ENCODE measurements at regions not wholly inside any gene's neighbourhood (a gene's known extent, or its start where the extent isn't known, plus 50 kb on each side); places are given as distances from the start of the nearest gene placed in this dataset.
"Not testable (repeated sequence)": the region's sequence is repeated elsewhere in the genome, so short reads cannot be mapped to it uniquely, and the experiment has no call there.

DNA sequence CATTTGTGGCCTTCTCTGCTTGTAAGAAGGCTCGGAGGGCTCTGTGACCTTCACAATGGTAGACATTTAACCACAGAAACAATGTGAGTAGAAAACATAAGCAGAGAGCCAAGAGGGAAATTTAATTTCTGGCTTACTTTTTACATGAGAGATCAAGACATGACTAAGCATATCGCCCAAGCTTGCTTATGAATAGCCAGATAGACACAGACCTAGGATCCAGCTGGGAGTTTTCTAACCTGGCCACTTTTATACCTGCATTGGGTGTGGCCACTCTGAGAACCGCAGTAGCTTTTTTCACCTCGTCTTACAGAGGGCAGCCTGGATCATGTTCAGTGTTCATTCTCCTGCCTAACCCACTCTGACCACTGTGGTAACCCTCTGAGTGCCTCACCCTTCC is 244.9 kb upstream of the KCNN2 start:
- no peak for ATAC-seq
- H3K36me3 Mint-ChIP-seq (ENCODE audit: insufficient read depth), result no peaks in the 10 kb centered on the region
- no peaks in the 10 kb centered on the region for H3K4me1 Mint-ChIP-seq (ENCODE audit: low read depth)
- no peaks in the 10 kb centered on the region for H3K9me3 Mint-ChIP-seq
- no peak for DNase-seq
- no peaks in the 10 kb centered on the region for H3K27me3 Mint-ChIP-seq (ENCODE audit: low read depth)
- H3K4me3 Mint-ChIP-seq, result no peak overlapping the region

DNA sequence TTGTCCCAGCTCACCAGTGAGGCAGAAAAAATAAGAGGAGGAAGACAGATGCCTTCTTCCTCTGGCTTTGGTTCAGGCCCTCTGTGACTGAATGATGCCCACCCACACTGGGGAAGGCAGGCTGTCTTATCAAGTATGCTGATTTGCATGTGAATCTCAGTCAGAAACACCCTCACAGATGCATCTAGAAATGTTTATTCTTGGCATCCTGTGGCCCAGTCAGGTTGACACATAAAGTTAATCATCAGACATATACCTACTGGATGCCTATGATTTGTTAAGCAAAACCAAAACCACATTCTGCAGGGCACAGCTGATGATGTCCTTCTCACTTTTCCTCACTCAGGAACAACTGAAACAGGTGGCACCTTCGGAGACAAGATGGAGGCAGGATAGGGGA is 243.4 kb upstream of the KCNN2 start:
- H3K36me3 Mint-ChIP-seq (ENCODE audit: insufficient read depth), result no peaks in the 10 kb centered on the region
- no peak overlapping the region for H3K4me3 Mint-ChIP-seq
- ATAC-seq, result no peak
- H3K4me1 Mint-ChIP-seq (ENCODE audit: low read depth), result no peaks in the 10 kb centered on the region
- no peaks in the 10 kb centered on the region for H3K27me3 Mint-ChIP-seq (ENCODE audit: low read depth)
- DNase-seq, result no peak
- no peaks in the 10 kb centered on the region for H3K9me3 Mint-ChIP-seq

DNA sequence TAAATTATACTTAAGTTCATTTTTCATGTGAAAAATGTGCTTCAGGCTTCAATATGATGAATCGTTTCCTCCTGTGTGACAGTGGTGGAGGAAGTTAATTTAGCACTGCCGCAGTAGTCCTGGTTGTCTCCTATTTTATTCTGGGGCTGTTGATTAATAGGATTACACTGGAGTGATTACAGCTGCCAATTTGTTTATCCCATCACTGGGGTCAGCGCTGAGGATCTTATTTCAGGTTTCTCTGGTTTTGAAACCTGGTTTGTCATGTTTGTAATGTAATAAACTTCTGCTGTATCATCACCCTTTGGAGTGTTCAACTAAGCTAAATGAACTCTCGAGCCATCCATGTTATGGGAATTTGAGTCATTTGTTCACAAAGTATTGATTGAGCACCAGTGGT is 241.7 kb upstream of the KCNN2 start:
- H3K4me3 Mint-ChIP-seq, result no peak overlapping the region
- no peaks in the 10 kb centered on the region for H3K27me3 Mint-ChIP-seq (ENCODE audit: low read depth)
- no peaks in the 10 kb centered on the region for H3K9me3 Mint-ChIP-seq
- DNase-seq (no peak), ATAC-seq (no peak)
- no peaks in the 10 kb centered on the region for H3K36me3 Mint-ChIP-seq (ENCODE audit: insufficient read depth)
- no peaks in the 10 kb centered on the region for H3K4me1 Mint-ChIP-seq (ENCODE audit: low read depth)

DNA sequence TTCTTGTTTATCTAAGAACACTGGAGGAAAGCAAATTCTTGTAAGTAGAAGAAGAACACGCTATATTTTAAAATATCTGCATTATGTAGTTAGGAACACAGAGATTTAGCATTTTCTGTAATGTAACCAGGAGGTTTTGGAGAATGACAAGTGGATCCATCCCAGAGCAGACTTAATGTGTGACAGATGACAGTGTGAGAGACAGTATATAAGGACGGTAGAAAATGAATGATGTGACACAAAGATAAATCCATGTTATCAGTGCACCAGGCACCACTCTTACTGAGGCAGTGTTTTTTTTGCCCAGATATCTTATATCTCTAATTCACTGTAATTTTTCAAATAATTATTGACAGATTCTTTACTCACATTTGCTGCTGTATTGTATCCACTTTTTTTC is 239.0 kb upstream of the KCNN2 start:
- Mint-ChIP-seq H3K9me3 (peaks cover 3% of the 10 kb centered on the region), H3K4me3 (no peak overlapping the region), H3K36me3 (ENCODE audit: insufficient read depth) (no peaks in the 10 kb centered on the region), H3K27me3 (ENCODE audit: low read depth) (no peaks in the 10 kb centered on the region), H3K4me1 (ENCODE audit: low read depth) (no peaks in the 10 kb centered on the region)
- ATAC-seq (no peak), DNase-seq (no peak)

DNA sequence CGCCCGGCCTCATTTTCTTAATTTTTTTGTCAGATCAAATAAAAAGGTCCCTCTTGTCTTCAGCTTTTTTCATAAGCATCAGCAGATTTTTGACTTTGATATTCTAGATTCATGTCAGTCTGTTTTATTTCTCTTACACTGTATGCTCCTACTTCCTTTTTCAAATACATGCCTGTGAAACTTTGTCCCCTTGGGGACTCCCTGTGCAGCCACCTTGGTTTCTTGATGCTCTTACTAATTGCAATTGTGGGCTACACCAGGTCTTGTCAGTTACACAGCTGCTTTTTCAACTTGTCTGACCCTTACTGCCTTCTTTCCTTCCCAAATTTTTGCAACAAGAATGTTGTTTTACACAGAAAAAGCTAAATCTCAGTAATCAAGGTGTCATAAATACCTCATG is 238.2 kb upstream of the KCNN2 start:
- ATAC-seq (no peak), DNase-seq (no peak)
- no peaks in the 10 kb centered on the region for H3K27me3 Mint-ChIP-seq (ENCODE audit: low read depth)
- H3K9me3 Mint-ChIP-seq, result peaks cover 4% of the 10 kb centered on the region
- H3K36me3 Mint-ChIP-seq (ENCODE audit: insufficient read depth), result no peaks in the 10 kb centered on the region
- no peaks in the 10 kb centered on the region for H3K4me1 Mint-ChIP-seq (ENCODE audit: low read depth)
- no peak overlapping the region for H3K4me3 Mint-ChIP-seq

DNA sequence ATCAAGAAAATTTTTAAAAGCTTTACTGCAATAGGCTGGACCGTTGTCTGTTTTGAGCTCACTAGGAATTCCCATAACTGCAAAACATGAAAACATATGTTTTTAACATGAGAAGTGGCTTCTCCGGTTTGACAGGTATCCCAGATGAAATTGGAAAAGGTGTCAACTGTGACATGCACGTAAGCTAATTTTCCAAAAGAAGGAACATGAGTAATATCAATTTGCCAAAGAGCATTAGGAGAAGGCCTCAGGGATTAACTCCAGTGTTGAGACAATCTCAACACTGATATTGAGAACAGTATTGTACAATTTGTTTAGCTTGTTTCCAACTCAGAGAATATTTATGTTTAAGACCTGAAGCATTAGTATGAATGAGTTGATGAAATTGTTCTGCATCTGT is 215.5 kb upstream of the KCNN2 start:
- Mint-ChIP-seq H3K9me3 (peaks cover 41% of the 10 kb centered on the region), H3K4me1 (ENCODE audit: low read depth) (no peaks in the 10 kb centered on the region), H3K4me3 (no peak overlapping the region), H3K36me3 (ENCODE audit: insufficient read depth) (no peaks in the 10 kb centered on the region), H3K27me3 (ENCODE audit: low read depth) (no peaks in the 10 kb centered on the region)
- ATAC-seq (no peak), DNase-seq (no peak)

DNA sequence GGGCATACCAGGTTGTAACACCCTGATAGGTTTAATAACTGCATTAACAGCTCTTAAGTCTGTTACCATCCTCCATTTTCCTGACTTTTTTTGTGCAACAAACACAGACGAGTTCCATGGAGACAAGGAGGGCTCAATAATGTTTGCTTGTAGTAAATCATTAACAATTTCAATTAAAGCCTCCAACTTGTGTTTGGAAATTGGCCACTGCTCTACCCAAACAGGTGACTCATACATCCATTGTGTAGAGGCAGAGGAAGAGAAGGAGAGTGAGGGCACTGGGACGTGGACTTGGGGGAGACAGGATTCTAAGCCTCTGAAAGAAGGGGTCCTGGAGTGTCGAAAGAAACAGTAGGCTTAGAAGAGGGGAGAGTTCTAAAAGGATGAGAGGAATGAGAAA is 213.6 kb upstream of the KCNN2 start:
- H3K4me1 Mint-ChIP-seq (ENCODE audit: low read depth), result no peaks in the 10 kb centered on the region
- H3K36me3 Mint-ChIP-seq (ENCODE audit: insufficient read depth), result no peaks in the 10 kb centered on the region
- ATAC-seq (no peak), DNase-seq (no peak)
- H3K27me3 Mint-ChIP-seq (ENCODE audit: low read depth), result no peaks in the 10 kb centered on the region
- peaks cover 46% of the 10 kb centered on the region for H3K9me3 Mint-ChIP-seq
- no peak overlapping the region for H3K4me3 Mint-ChIP-seq

DNA sequence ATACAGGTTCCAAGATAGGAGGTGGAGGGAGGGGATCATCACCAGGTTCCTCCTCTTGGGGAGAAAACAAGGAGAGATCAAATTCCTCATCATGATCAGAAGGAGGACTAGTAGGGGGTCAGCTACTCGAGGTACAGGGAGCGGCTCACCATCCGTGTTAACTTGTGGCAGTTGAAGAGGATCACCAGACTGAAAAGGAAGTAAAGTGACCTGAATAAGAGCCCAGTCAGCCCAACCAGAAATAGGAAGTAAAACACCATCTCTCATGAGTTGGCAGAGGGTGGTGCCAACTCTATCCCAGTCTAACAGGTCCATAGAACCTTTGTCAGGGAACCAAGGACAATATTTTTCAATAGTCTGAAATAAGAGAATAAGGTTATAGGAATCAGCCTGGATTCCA is 213.1 kb upstream of the KCNN2 start:
- not testable (repeated sequence) for H3K4me3 Mint-ChIP-seq; ATAC-seq; H3K4me1 Mint-ChIP-seq (ENCODE audit: low read depth); H3K36me3 Mint-ChIP-seq (ENCODE audit: insufficient read depth); DNase-seq; H3K27me3 Mint-ChIP-seq (ENCODE audit: low read depth)
- H3K9me3 Mint-ChIP-seq, result peaks cover 49% of the 10 kb centered on the region

DNA sequence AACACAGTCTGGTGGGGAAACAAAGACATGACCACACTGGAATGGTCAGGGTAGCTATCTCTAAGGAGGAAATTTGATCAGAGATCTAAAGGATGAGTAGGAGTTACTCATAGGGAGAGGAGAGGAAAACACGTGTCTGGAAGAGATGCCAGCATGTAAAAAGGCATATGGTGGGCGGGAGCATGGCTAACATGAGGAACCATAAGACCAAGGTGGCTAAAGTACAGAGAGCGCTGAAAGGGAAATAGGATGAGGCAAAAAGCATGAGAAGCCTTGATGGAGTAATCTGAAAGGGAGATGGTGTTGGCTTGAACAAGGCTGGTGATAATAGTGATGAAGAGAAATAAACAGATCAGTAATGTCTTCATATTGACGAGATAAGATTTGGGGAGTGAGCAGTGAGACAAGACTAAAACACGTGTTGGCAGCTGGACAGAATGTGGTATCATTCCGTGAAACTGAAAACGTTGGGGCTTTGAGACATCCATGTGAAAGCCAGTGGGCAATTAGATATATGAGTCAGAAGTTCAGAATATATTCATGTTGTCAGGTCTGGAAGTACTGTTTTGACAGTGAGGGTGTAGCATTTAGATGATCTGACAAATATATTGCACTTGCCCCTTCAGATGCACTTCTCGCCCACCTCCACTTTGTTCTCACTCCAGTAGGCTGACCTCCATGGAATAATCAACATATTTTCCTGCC is 209.1 kb upstream of the KCNN2 start:
- no peaks in the 10 kb centered on the region for H3K27me3 Mint-ChIP-seq (ENCODE audit: low read depth)
- H3K4me3 Mint-ChIP-seq, result no peak overlapping the region
- H3K4me1 Mint-ChIP-seq (ENCODE audit: low read depth), result no peaks in the 10 kb centered on the region
- peaks cover 39% of the 10 kb centered on the region for H3K9me3 Mint-ChIP-seq
- ATAC-seq, result no peak
- no peaks in the 10 kb centered on the region for H3K36me3 Mint-ChIP-seq (ENCODE audit: insufficient read depth)
- no peak for DNase-seq

DNA sequence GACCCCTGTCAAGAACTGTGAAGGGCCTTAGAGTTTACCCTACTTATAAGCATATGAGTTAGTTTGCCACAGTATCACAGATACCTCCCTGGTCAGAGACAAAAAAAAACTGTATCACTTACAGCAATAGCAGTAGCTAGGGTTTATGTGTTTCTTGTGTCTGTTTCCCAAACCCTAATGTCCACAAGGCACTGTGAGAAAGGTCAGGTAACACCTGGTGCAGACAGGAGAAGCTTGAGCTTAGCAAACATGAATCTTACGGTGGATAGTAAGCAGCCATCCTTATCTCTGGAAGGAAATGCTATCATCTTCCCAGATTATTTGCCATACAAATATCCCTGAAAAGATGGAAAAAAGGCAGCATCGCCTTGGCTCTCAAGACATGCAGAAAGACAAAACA is 208.5 kb upstream of the KCNN2 start:
- H3K27me3 Mint-ChIP-seq (ENCODE audit: low read depth), result no peaks in the 10 kb centered on the region
- no peaks in the 10 kb centered on the region for H3K36me3 Mint-ChIP-seq (ENCODE audit: insufficient read depth)
- no peak overlapping the region for H3K4me3 Mint-ChIP-seq
- ATAC-seq (no peak), DNase-seq (no peak)
- peaks cover 36% of the 10 kb centered on the region for H3K9me3 Mint-ChIP-seq
- H3K4me1 Mint-ChIP-seq (ENCODE audit: low read depth), result no peaks in the 10 kb centered on the region

DNA sequence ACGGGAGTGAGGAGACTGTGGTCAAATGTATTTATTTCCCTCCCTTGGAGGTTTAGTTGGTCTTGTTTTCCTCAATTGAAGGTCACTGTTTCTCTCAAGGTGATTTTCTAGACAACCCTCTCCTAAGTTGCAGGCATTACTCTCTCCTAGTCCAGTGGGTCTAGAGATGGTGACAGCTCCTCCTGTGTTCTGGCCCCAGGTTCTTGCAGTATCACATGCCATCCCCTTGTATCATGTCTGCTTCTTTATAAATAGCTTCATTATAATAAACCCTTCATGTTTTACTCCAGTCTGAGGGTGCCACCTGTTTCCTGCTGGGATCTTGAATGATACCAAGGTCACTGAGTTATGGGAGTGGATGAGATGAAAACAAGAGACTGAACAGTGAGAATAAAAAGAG is 208.0 kb upstream of the KCNN2 start:
- H3K4me1 Mint-ChIP-seq (ENCODE audit: low read depth), result no peaks in the 10 kb centered on the region
- ATAC-seq (no peak), DNase-seq (no peak)
- no peaks in the 10 kb centered on the region for H3K36me3 Mint-ChIP-seq (ENCODE audit: insufficient read depth)
- H3K4me3 Mint-ChIP-seq, result no peak overlapping the region
- H3K27me3 Mint-ChIP-seq (ENCODE audit: low read depth), result no peaks in the 10 kb centered on the region
- H3K9me3 Mint-ChIP-seq, result peaks cover 32% of the 10 kb centered on the region

DNA sequence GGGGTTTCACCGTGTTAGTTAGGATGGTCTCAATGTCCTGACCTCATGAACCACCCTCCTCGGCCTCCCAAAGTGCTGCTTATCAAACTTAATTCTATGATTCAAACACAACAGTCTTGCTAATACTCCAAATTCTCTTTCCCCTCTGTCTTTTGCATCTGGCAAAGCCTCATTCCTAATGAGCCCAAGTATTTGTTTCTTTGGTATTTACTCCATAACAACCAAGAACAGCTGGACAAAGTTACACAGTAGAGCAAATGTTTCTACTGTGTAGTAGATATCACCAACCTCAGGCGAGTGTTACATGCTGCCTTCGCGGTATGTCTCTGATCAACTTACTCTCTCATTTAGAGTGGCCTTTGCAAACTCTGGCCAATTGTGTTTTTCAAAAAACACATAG is 195.8 kb upstream of the KCNN2 start:
- ATAC-seq, result no peak

DNA sequence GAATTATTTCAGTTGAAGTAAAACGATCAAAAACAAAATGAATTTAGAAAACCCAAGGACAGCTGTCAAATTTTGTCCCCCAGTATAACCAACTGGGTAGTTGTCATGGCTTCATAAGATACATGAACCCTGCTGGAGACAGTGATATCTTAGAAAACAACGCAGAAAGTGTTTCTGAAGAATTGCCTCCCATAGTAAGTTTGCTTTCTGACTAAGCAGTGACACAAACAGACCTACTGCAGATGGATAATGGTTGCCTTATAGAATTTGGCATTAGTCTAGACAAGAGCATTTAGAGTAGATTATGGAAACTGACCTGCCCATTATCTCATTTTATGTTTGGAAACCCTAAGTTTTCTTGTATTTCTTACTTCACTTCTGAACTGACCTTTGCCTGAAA is 187.7 kb upstream of the KCNN2 start:
- ATAC-seq (no peak), DNase-seq (no peak)
- Mint-ChIP-seq H3K9me3 (peaks cover 4% of the 10 kb centered on the region), H3K27me3 (ENCODE audit: low read depth) (no peaks in the 10 kb centered on the region), H3K4me1 (ENCODE audit: low read depth) (no peaks in the 10 kb centered on the region), H3K4me3 (no peak overlapping the region), H3K36me3 (ENCODE audit: insufficient read depth) (no peaks in the 10 kb centered on the region)

More for the DNA sequence above, 195.8 kb upstream of the KCNN2 start:
- Mint-ChIP-seq H3K9me3 (peaks cover 15% of the 10 kb centered on the region), H3K4me1 (ENCODE audit: low read depth) (no peaks in the 10 kb centered on the region), H3K4me3 (no peak overlapping the region), H3K36me3 (ENCODE audit: insufficient read depth) (no peaks in the 10 kb centered on the region), H3K27me3 (ENCODE audit: low read depth) (no peaks in the 10 kb centered on the region)
- no peak for DNase-seq

DNA sequence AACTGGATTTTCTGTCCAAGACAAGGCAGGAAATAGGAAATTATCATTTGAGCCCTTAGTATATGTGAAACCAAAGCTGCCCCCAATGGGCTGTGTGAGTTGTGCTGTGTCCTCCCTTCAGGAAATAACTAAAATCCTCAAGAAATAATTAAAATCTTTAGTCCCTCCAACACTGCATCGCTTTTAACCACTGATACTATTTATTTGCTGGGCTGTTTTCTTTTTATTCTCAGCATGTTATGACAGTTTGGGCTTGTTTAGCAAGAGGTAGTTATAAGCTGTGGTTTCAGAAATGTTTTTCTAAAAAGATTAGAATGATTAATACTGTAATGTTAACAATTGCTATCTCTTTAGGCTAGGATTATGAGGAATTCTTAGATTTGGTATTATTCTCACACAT is 187.0 kb upstream of the KCNN2 start:
- Mint-ChIP-seq H3K9me3 (peaks cover 4% of the 10 kb centered on the region), H3K36me3 (ENCODE audit: insufficient read depth) (no peaks in the 10 kb centered on the region), H3K4me3 (no peak overlapping the region), H3K4me1 (ENCODE audit: low read depth) (no peaks in the 10 kb centered on the region), H3K27me3 (ENCODE audit: low read depth) (no peaks in the 10 kb centered on the region)
- DNase-seq (no peak), ATAC-seq (no peak)

DNA sequence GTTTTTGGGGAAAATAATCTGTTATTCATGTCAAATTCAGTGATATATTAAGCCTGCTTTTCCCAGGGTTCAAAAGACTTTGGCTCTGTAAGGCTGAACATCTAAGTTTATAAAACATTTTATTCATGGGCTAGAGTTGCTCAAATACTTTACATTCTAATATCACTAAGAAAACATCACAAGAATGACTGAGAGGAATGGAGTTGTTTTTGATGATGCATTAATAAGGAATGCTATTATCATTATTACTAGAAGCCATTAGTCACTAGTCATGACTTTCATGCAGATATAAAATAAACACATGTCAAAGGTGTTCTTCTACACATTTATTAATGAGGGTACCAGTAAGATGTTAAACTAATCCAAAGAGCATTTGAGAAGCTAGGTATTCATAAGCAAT is 185.5 kb upstream of the KCNN2 start:
- Mint-ChIP-seq H3K4me3 (no peak overlapping the region), H3K36me3 (ENCODE audit: insufficient read depth) (no peaks in the 10 kb centered on the region), H3K27me3 (ENCODE audit: low read depth) (no peaks in the 10 kb centered on the region), H3K4me1 (ENCODE audit: low read depth) (no peaks in the 10 kb centered on the region), H3K9me3 (peaks cover 4% of the 10 kb centered on the region)
- ATAC-seq (no peak), DNase-seq (no peak)

DNA sequence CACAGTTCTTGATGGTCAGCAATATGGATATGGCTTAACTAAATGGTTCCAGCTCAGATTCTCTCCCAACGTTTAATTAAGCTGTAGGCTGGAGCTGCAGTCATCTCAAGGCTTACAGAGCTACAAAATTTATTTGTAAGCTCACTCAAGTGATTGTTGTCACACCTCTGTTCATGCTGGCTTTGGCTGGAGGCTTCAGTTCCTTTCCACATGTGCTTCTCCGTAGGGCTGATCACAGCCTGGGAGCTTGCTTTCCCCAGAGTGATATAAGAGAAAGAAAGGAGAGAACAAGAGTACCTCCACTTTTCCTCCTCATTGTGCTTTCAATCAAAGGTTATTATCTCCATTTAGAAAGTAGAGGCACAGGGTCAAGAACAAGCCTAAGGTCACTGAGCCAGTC is 182.7 kb upstream of the KCNN2 start:
- Mint-ChIP-seq H3K4me1 (ENCODE audit: low read depth) (no peaks in the 10 kb centered on the region), H3K36me3 (ENCODE audit: insufficient read depth) (no peaks in the 10 kb centered on the region), H3K9me3 (peaks cover 6% of the 10 kb centered on the region), H3K4me3 (no peak overlapping the region), H3K27me3 (ENCODE audit: low read depth) (no peaks in the 10 kb centered on the region)
- no peak for ATAC-seq
- no peak for DNase-seq

Data from activated T-cell treated with anti-CD3 and anti-CD28 coated beads, Interleukin-2, amount 50 U/mL, for 4 hours (primary cell).